K562 (cell line): ENCODE measurements at regions not wholly inside any gene's neighbourhood (a gene's known extent, or its start where the extent isn't known, plus 50 kb on each side); places are given as distances from the start of the nearest gene placed in this dataset.

Source experiments
- ATAC-seq: fragments of 200-7000 bp; cut with Tn5 transposase; 3 replicates; pipeline ENCODE4 v1.9.1; 2020; ENCODE audit warnings: moderate library complexity
- BruUV-seq: library from RNA; stranded (reverse); fragments of 400-500 nt; replicated peaks from 2 replicates; lab custom pipeline; 2021; lab: Mats Ljungman, UMichigan
- CTCF ChIA-PET: fragments of 300-600 bp; formaldehyde crosslinking; extraction: SDS; loops from one replicate; lab custom pipeline; 2021; ENCODE audit warnings: low intra/inter-chr PET ratio; lab: Yijun Ruan, JAX
- POLR2A ChIA-PET: fragments of 300-600, 350-650 bp; sonication (Branson Sonifier 250); formaldehyde crosslinking; extraction: SDS; loops from one replicate; lab custom pipeline; 2021; ENCODE audit warnings: antibody characterized with exemption, inconsistent platforms; lab: Yijun Ruan, JAX
- DNase-seq, 4 experiments: peaks; one replicate each; pipeline versions ENCODE4 v3.0.0 to v3.0.0-alpha.2; 2011 to 2018; ENCODE audit warnings: low spot score in 3 of 4, mixed read lengths in 3 of 4; ENCODE audit errors: extremely low read depth in 1 of 4
- FAIRE-seq: peaks from 2 replicates; lab custom pipeline; 2011; peaks lifted over from hg19 to GRCh38; lab: Jason Lieb, UNC
- H2AFZ ChIP-seq: 2 replicates; pipeline ENCODE4 v1.6.0; 2011; ENCODE audit warnings: low read depth, low read length, control low read depth, inconsistent platforms
- H3K27ac ChIP-seq: fragments of 200-600 bp; 3 replicates; pipeline ENCODE4 v1.8.0; 2011; ENCODE audit warnings: low read depth, mild to moderate bottlenecking, control low read depth, inconsistent platforms, low read length, moderate library complexity, mixed read lengths; ENCODE audit errors: extremely low read depth
- H3K27me3 ChIP-seq, 2 experiments: fragments of 300-600 bp in 1 of 2; 2 replicates in 1 of 2; 3 replicates in 1 of 2; pipeline versions ENCODE4 v1.6.0 to v1.8.0; 2011; ENCODE audit warnings: inconsistent platforms in 2 of 2, low read length in 2 of 2, mild to moderate bottlenecking in 1 of 2, mixed read lengths in 1 of 2, moderate library complexity in 1 of 2; ENCODE audit not compliant: control insufficient read depth in 2 of 2, insufficient read depth in 2 of 2
- H3K36me3 ChIP-seq: fragments of 300-600 bp; 3 replicates; pipeline ENCODE4 v1.8.0; 2011; ENCODE audit warnings: mild to moderate bottlenecking, low read length, inconsistent platforms; ENCODE audit not compliant: control insufficient read depth, insufficient read depth
- H3K4me1 ChIP-seq, 2 experiments: fragments of 200-600 bp in 1 of 2; replicated peaks in 1 of 2; 2 replicates in 1 of 2; 3 replicates in 1 of 2; pipeline versions ENCODE4 v1.5.1 to v1.8.0; 2011; ENCODE audit warnings: inconsistent platforms in 2 of 2, low read length in 2 of 2, mild to moderate bottlenecking in 1 of 2, mixed read lengths in 1 of 2, moderate library complexity in 1 of 2; ENCODE audit not compliant: control insufficient read depth in 2 of 2, insufficient read depth in 2 of 2
- H3K4me2 ChIP-seq: 2 replicates; pipeline ENCODE4 v1.6.1; 2011; ENCODE audit warnings: low read length, control low read depth, inconsistent platforms, mixed read lengths; ENCODE audit not compliant: insufficient read depth
- H3K4me3 ChIP-seq: fragments of 200-600 bp; sonication (generic), shearing (Covaris generic); 2 replicates; pipeline ENCODE4 v1.5.1; 2016; ENCODE audit warnings: control low read depth, inconsistent platforms
- H3K79me2 ChIP-seq: fragments of 200-600 bp; 3 replicates; pipeline ENCODE4 v1.8.0; 2011; ENCODE audit warnings: low read length, inconsistent platforms; ENCODE audit not compliant: control insufficient read depth, insufficient read depth
- H3K9ac ChIP-seq, 2 experiments: 2 replicates each; pipeline versions ENCODE4 v1.6.0 to v1.6.1; 2011; ENCODE audit warnings: low read depth in 2 of 2, low read length in 2 of 2, control low read depth in 1 of 2, inconsistent platforms in 1 of 2, mild to moderate bottlenecking in 1 of 2, mixed read lengths in 1 of 2; ENCODE audit not compliant: insufficient read depth in 1 of 2
- H3K9me1 ChIP-seq: one replicate; pipeline ENCODE4 v1.6.0; 2011; ENCODE audit warnings: inconsistent platforms, mild to moderate bottlenecking, low read length, moderate library complexity; ENCODE audit not compliant: control insufficient read depth, insufficient read depth
- H3K9me3 ChIP-seq: replicated peaks from 2 replicates; pipeline ENCODE4 v1.5.1; 2011; ENCODE audit warnings: low read depth, low read length, inconsistent platforms; ENCODE audit not compliant: control insufficient read depth, insufficient read depth
- H4K20me1 ChIP-seq: replicated peaks from 2 replicates; pipeline ENCODE4 v1.6.1; 2011; ENCODE audit warnings: low read length, inconsistent platforms, mixed read lengths; ENCODE audit not compliant: control insufficient read depth, insufficient read depth
- CHD2 ChIP-seq: IDR thresholded peaks from 2 replicates; pipeline ENCODE4 v1.6.1; 2011; ENCODE audit warnings: low read depth, low read length
- ELF1 ChIP-seq: fragments of 200-800 bp; sonication (Bioruptor generic); IDR thresholded peaks from 2 replicates; pipeline ENCODE4 v1.6.1; 2016; ENCODE audit warnings: missing genetic modification characterization, missing compliant biosample characterization
- GABPA ChIP-seq: fragments of 200-800 bp; sonication (Bioruptor generic); conservative IDR thresholded peaks from 2 replicates; pipeline ENCODE4 v1.6.1; 2016; ENCODE audit warnings: low read depth, missing genetic modification characterization, missing compliant biosample characterization
- RBM39 ChIP-seq: fragments of 200-400 bp; formaldehyde crosslinking; optimal IDR thresholded peaks from 2 replicates; pipeline ENCODE3; 2018; ENCODE audit warnings: low read depth, low read length
- RERE ChIP-seq: sonication (generic); formaldehyde crosslinking; IDR thresholded peaks from 2 replicates; pipeline ENCODE4 v1.8.0; 2023; ENCODE audit warnings: missing genetic modification reagents, mild to moderate bottlenecking, borderline replicate concordance
- SRSF9 ChIP-seq: fragments of 200-400 bp; formaldehyde crosslinking; IDR thresholded peaks from 2 replicates; pipeline ENCODE4 v1.6.1; 2017; ENCODE audit warnings: low read depth, low read length, borderline replicate concordance
- TAF1 ChIP-seq: IDR thresholded peaks from 2 replicates; pipeline ENCODE4 v1.6.1; 2011; ENCODE audit warnings: mild to moderate bottlenecking, low read length, moderate library complexity; ENCODE audit not compliant: insufficient read depth, control insufficient read depth, severe bottlenecking; ENCODE audit errors: extremely low read depth
- U2AF1 ChIP-seq: fragments of 200-400 bp; formaldehyde crosslinking; optimal IDR thresholded peaks from 2 replicates; pipeline ENCODE3; 2017; ENCODE audit warnings: mild to moderate bottlenecking, low read depth, low read length, moderate library complexity
- ZBTB8A ChIP-seq: fragments of 450-650 bp; IDR thresholded peaks from 2 replicates; pipeline ENCODE4 v1.6.1; 2018; ENCODE audit warnings: mild to moderate bottlenecking, moderate library complexity; ENCODE audit not compliant: partially characterized antibody
- ZNF280B ChIP-seq: fragments of 250-450 bp; sonication (Bioruptor Pico); IDR thresholded peaks from 2 replicates; pipeline ENCODE4 v1.5.1; 2021; ENCODE audit warnings: mild to moderate bottlenecking
- ZNF764 ChIP-seq: fragments of 250-450 bp; sonication (Bioruptor Pico); IDR thresholded peaks from 2 replicates; pipeline ENCODE4 v1.4.0; 2020; ENCODE audit warnings: low read depth, mild to moderate bottlenecking, moderate library complexity
- WGBS: fragments of 100-300 bp; shearing (Covaris generic); methylation state at CpG from one replicate; pipeline ENCODE4 v1.1.6; 2016; ENCODE audit warnings: low coverage, mixed read lengths; ENCODE audit not compliant: insufficient coverage; ENCODE audit errors: missing lambda C conversion rate; 5-methylcytosine and 5-hydroxymethylcytosine counted together
- in situ Hi-C: fragments of 300-500 bp; cut with MboI; formaldehyde crosslinking; loops from 4 replicates; pipeline ENCODE4 v1.15.0; 2018; ENCODE audit warnings: inconsistent platforms, mixed read lengths
- intact Hi-C: fragments of 100-400 bp; cut with micrococcal nuclease; formaldehyde crosslinking; loops from 2 replicates; pipeline ENCODE4 v1.14.2; 2022
- TF ChIP-seq, protein P1 (sequence below), 3 experiments: fragments of 200-800 bp in 1 of 3; fragments of 250-450 bp in 1 of 3; fragments of 450-650 bp in 1 of 3; sonication (Bioruptor Pico) in 1 of 3; sonication (Bioruptor generic) in 1 of 3; formaldehyde crosslinking in 1 of 3; IDR thresholded peaks; 2 replicates each; pipeline versions ENCODE4 v1.6.1 to v1.8.0; 2016 to 2022; ENCODE audit warnings: mild to moderate bottlenecking in 2 of 3, missing genetic modification characterization in 2 of 3, missing compliant biosample characterization in 1 of 3, moderate library complexity in 1 of 3

DNA sequence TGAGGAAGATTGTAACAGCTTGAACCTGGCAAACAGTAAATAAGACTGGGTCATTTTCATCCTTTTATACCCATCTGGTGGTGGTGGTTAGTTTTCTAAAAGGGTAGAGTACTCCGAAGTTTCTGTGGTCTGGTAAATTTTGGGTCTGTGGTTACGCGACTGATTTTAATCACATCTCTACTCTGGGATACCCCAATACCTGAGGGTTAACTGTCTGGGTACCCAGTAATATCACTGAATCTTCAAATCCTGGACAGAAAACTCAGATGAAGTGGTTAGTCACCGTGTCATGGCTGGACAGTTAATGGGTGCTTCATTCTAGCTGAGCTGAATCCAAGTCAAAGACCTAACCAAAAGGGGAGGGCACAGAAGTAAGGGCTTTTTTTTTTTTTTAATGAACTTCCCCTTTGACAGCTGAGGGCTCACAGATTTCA is 474.2 kb downstream of the GADD45G start:
- Histone ChIP-seq H3K79me2 (no peaks in the 10 kb centered on the region), H3K27me3 (no peaks in the 10 kb centered on the region), H3K27ac (no peak overlapping the region), H4K20me1 (no peaks in the 10 kb centered on the region), H3K36me3 (no peaks in the 10 kb centered on the region), H3K4me1 (no peaks in the 10 kb centered on the region), H3K4me2 (no peak overlapping the region), H3K9me3 (no peaks in the 10 kb centered on the region), H2AFZ (no peak overlapping the region), H3K9ac (no peak overlapping the region), H3K9me1 (no peaks in the 10 kb centered on the region), H3K4me3 (no peak overlapping the region)
- intact Hi-C loops = no loop called here
- 0% methylated on average over 4 of the region's 4 CpGs for WGBS
- DNase-seq (no peak), ATAC-seq (no peak), FAIRE-seq (no peak)
- ChIA-PET POLR2A (no interaction called here), CTCF (no interaction called here)
- in situ Hi-C loops = no loop called here
- no TSS peak for BruUV-seq
- TF ChIP-seq RERE = no peak
- no peak for TF ChIP-seq SRSF9
- no peak for TF ChIP-seq GABPA (tag)
- no peak for TF ChIP-seq ZNF764 (CRISPR knock-in tag)
- TF ChIP-seq ZNF280B (CRISPR knock-in tag) = no peak
- TF ChIP-seq ZBTB8A = no peak
- TF ChIP-seq U2AF1 = no peak
- TF ChIP-seq, protein P1, sequence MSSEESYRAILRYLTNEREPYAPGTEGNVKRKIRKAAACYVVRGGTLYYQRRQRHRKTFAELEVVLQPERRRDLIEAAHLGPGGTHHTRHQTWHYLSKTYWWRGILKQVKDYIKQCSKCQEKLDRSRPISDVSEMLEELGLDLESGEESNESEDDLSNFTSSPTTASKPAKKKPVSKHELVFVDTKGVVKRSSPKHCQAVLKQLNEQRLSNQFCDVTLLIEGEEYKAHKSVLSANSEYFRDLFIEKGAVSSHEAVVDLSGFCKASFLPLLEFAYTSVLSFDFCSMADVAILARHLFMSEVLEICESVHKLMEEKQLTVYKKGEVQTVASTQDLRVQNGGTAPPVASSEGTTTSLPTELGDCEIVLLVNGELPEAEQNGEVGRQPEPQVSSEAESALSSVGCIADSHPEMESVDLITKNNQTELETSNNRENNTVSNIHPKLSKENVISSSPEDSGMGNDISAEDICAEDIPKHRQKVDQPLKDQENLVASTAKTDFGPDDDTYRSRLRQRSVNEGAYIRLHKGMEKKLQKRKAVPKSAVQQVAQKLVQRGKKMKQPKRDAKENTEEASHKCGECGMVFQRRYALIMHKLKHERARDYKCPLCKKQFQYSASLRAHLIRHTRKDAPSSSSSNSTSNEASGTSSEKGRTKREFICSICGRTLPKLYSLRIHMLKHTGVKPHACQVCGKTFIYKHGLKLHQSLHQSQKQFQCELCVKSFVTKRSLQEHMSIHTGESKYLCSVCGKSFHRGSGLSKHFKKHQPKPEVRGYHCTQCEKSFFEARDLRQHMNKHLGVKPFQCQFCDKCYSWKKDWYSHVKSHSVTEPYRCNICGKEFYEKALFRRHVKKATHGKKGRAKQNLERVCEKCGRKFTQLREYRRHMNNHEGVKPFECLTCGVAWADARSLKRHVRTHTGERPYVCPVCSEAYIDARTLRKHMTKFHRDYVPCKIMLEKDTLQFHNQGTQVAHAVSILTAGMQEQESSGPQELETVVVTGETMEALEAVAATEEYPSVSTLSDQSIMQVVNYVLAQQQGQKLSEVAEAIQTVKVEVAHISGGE (CRISPR knock-in tag; IDR thresholded peaks at IDR 0.05) = no peak
- no peak for TF ChIP-seq RBM39
- TF ChIP-seq TAF1 = no peak
- TF ChIP-seq CHD2 = no peak
- no peak for TF ChIP-seq ELF1 (tag)
